HCT116 (cell line): ENCODE measurements at regions not wholly inside any gene's neighbourhood (a gene's known extent, or its start where the extent isn't known, plus 50 kb on each side); places are given as distances from the start of the nearest gene placed in this dataset.

ENCODE experiments used
- CBX3 ChIP-seq: IDR thresholded peaks from 2 replicates; pipeline ENCODE4 v1.6.1; 2012; ENCODE audit warnings: low read depth
- EZH2 ChIP-seq: fragments of 200-600 bp; sonication (generic); IDR thresholded peaks from 2 replicates; pipeline ENCODE4 v1.6.1; 2017; ENCODE audit warnings: antibody characterized with exemption, mixed run types
- POLR2A ChIP-seq: IDR thresholded peaks from 2 replicates; pipeline ENCODE4 v1.7.0; 2011; ENCODE audit warnings: borderline replicate concordance; ENCODE audit not compliant: insufficient read depth, insufficient read length; ENCODE audit errors: extremely low read depth
- SIN3A ChIP-seq: IDR thresholded peaks from 2 replicates; pipeline ENCODE4 v1.6.1; 2012; ENCODE audit warnings: low read depth
- TCF7L2 ChIP-seq: IDR thresholded peaks from 2 replicates; pipeline ENCODE4 v1.7.0; 2011; ENCODE audit warnings: borderline replicate concordance, inconsistent platforms; ENCODE audit not compliant: insufficient read depth, insufficient read length; ENCODE audit errors: extremely low read depth
- YY1 ChIP-seq: IDR thresholded peaks from 2 replicates; pipeline ENCODE4 v1.6.1; 2011; ENCODE audit warnings: low read length, low read depth, moderate library complexity, mild to moderate bottlenecking; ENCODE audit not compliant: insufficient replicate concordance; ENCODE audit errors: extremely low read depth
- ZNF274 ChIP-seq: fragments of 200-500 bp; sonication (Bioruptor generic); IDR thresholded peaks from 2 replicates; pipeline ENCODE4 v1.6.1; 2014; ENCODE audit warnings: mild to moderate bottlenecking, low read depth, low read length, inconsistent platforms
- TF ChIP-seq, protein P1 (sequence below), 3 experiments: fragments of 200-600 bp in 1 of 3; sonication (generic) in 1 of 3; IDR thresholded peaks in 2 of 3; conservative IDR thresholded peaks in 1 of 3; 2 replicates each; pipeline ENCODE4 v1.5.1; 2012 to 2017; ENCODE audit warnings: low read depth in 2 of 3, low read length in 2 of 3, antibody characterized with exemption in 1 of 3, borderline replicate concordance in 1 of 3, control low read depth in 1 of 3, mild to moderate bottlenecking in 1 of 3, mixed read lengths in 1 of 3, mixed run types in 1 of 3, moderate library complexity in 1 of 3; ENCODE audit not compliant: insufficient read depth in 1 of 3
- TF ChIP-seq, protein P2 (sequence below): IDR thresholded peaks from 2 replicates; pipeline ENCODE4 v1.6.1; 2012; ENCODE audit warnings: low read depth

DNA sequence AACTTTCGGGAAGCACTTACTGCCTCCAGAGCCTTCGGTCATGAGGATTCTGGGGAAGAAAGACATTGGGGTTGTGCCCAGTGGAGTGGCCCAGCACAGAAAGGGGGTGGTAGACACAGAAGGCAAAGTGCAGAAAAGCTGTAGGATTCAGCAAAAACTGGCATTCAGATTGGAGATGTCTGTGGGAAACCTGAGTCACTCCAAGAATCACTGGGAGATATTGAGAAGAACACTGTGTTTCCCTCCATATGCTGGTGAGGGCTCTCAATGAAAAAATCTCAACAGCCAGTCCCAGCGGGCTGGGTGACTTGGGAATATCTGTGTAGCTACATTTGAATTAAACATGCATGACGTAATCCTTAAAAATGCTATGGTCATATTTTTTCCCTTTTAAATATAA, 61.2 kb upstream of the RCN1 start:
- TF ChIP-seq, protein P1, sequence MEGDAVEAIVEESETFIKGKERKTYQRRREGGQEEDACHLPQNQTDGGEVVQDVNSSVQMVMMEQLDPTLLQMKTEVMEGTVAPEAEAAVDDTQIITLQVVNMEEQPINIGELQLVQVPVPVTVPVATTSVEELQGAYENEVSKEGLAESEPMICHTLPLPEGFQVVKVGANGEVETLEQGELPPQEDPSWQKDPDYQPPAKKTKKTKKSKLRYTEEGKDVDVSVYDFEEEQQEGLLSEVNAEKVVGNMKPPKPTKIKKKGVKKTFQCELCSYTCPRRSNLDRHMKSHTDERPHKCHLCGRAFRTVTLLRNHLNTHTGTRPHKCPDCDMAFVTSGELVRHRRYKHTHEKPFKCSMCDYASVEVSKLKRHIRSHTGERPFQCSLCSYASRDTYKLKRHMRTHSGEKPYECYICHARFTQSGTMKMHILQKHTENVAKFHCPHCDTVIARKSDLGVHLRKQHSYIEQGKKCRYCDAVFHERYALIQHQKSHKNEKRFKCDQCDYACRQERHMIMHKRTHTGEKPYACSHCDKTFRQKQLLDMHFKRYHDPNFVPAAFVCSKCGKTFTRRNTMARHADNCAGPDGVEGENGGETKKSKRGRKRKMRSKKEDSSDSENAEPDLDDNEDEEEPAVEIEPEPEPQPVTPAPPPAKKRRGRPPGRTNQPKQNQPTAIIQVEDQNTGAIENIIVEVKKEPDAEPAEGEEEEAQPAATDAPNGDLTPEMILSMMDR (IDR thresholded peaks at IDR 0.05 in 2 of 3, conservative IDR thresholded peaks at IDR 0.05 in 1 of 3; ENCODE audit: borderline replicate concordance in 1 of 3, insufficient read depth in 1 of 3, low read depth in 2 of 3, low read length in 2 of 3), result no peak
- no peak for TF ChIP-seq POLR2A
- no peak for TF ChIP-seq SIN3A
- TF ChIP-seq YY1, result no peak
- no peak for TF ChIP-seq ZNF274
- no peak for TF ChIP-seq EZH2
- no peak for TF ChIP-seq CBX3
- no peak for TF ChIP-seq TCF7L2
- TF ChIP-seq, protein P2, sequence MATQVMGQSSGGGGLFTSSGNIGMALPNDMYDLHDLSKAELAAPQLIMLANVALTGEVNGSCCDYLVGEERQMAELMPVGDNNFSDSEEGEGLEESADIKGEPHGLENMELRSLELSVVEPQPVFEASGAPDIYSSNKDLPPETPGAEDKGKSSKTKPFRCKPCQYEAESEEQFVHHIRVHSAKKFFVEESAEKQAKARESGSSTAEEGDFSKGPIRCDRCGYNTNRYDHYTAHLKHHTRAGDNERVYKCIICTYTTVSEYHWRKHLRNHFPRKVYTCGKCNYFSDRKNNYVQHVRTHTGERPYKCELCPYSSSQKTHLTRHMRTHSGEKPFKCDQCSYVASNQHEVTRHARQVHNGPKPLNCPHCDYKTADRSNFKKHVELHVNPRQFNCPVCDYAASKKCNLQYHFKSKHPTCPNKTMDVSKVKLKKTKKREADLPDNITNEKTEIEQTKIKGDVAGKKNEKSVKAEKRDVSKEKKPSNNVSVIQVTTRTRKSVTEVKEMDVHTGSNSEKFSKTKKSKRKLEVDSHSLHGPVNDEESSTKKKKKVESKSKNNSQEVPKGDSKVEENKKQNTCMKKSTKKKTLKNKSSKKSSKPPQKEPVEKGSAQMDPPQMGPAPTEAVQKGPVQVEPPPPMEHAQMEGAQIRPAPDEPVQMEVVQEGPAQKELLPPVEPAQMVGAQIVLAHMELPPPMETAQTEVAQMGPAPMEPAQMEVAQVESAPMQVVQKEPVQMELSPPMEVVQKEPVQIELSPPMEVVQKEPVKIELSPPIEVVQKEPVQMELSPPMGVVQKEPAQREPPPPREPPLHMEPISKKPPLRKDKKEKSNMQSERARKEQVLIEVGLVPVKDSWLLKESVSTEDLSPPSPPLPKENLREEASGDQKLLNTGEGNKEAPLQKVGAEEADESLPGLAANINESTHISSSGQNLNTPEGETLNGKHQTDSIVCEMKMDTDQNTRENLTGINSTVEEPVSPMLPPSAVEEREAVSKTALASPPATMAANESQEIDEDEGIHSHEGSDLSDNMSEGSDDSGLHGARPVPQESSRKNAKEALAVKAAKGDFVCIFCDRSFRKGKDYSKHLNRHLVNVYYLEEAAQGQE, result no peak
